GM21526 (cell line): ENCODE measurements at regions not wholly inside any gene's neighbourhood (a gene's known extent, or its start where the extent isn't known, plus 50 kb on each side); places are given as distances from the start of the nearest gene placed in this dataset.
"Not testable (repeated sequence)": the region's sequence is repeated elsewhere in the genome, so short reads cannot be mapped to it uniquely, and the experiment has no call there.

Source experiments
- ATAC-seq: cut with Tn5 transposase; IDR thresholded peaks from one replicate; pipeline ENCODE4 v1.9.1; 2021; ENCODE audit warnings: moderate library complexity; ENCODE audit not compliant: unreplicated experiment, low FRiP score

GRCh38 chr3:20238199-20238598 lies 52.2 kb upstream of the SGO1 start:
- ATAC-seq: not testable (repeated sequence)

- ATAC-seq: no peak
These were observed 50.6 kb upstream of the SGO1 start for GRCh38 chr3:20236603-20237002.
